ENCODE measurements at regions not wholly inside any gene's neighbourhood (a gene's known extent, or its start where the extent isn't known, plus 50 kb on each side); places are given as distances from the start of the nearest gene placed in this dataset.

- no peaks in the 10 kb centered on the region for H3K27me3 ChIP-seq
- intact Hi-C loops (cut with DNase I; ENCODE audit: low total_unique reads) = no loop called here
- H3K9me3 ChIP-seq = no peaks in the 10 kb centered on the region
- TF ChIP-seq CTCF (IDR thresholded peaks at IDR 0.05) (no peak), POLR2A (IDR thresholded peaks at IDR 0.05) (no peak), POLR2AphosphoS5 (IDR thresholded peaks at IDR 0.05) (no peak)
- no peak for DNase-seq (ENCODE audit: low spot score in 2 of 2)
- H3K27ac ChIP-seq = no peak overlapping the region
- H3K36me3 ChIP-seq = no peaks in the 10 kb centered on the region
- no peaks in the 10 kb centered on the region for H3K4me1 ChIP-seq
- no peak overlapping the region for H3K4me3 ChIP-seq
These were observed 390.9 kb upstream of the ADGRL2 start for GRCh38 chr1:81409780-81410274.

GRCh38 chr1:81409262-81409661 lies 391.5 kb upstream of the ADGRL2 start:
- no peak for DNase-seq (ENCODE audit: low spot score in 2 of 2)
- Histone ChIP-seq H3K36me3 (no peaks in the 10 kb centered on the region), H3K27ac (no peak overlapping the region), H3K4me3 (no peak overlapping the region), H3K9me3 (no peaks in the 10 kb centered on the region), H3K4me1 (no peaks in the 10 kb centered on the region), H3K27me3 (no peaks in the 10 kb centered on the region)
- intact Hi-C loops (cut with DNase I; ENCODE audit: low total_unique reads) = no loop called here
- no peak for TF ChIP-seq POLR2AphosphoS5 (IDR thresholded peaks at IDR 0.05)

- Histone ChIP-seq H3K36me3 (no peaks in the 10 kb centered on the region), H3K4me1 (no peaks in the 10 kb centered on the region), H3K9me3 (no peaks in the 10 kb centered on the region), H3K27me3 (no peaks in the 10 kb centered on the region), H3K4me3 (no peak overlapping the region), H3K27ac (no peak overlapping the region)
- intact Hi-C loops (cut with DNase I; ENCODE audit: low total_unique reads) = no loop called here
- no peak for TF ChIP-seq CTCF (IDR thresholded peaks at IDR 0.05)
- no peak for TF ChIP-seq POLR2AphosphoS5 (IDR thresholded peaks at IDR 0.05)
- TF ChIP-seq POLR2A (IDR thresholded peaks at IDR 0.05) = no peak
- DNase-seq (ENCODE audit: low spot score in 2 of 2) = no peak
These were observed 392.3 kb upstream of the ADGRL2 start for GRCh38 chr1:81408419-81408818.

DNA sequence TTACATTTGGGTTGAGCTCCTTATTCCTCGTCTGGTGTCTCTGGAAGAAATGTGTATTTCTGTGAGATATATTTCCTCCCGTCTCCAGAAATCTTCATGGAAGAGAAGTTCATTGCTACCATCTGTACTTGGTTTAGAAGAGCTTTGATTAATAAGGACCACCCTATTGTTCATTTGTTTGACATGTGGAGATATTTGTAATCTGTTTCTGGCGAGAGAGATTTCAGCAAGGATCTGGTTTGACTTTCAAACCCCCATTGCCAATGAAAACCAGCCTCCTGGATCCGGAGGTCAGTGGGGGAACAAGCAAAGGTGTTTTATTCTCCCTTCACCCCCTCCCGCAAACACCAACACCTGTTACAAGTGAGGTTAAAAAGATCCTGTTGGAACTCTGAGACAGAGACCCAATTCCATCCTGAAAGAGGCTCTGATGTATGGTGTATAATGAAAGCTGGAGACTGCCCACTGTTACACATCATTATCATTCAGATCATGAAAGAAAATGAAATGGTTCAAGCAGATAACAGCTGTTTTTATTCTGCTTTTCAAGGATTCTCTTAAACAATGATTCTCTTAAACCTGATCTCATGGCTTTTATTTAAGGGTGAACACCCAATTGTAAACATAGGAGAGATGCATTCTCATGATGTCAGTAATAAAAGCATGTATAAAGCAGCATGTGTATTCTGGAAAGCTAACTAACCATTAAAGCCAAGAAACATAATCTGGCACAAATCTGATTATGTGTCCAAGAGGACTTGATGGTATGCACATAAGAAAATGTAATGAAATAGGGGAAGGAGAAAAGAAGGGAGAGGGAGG lies 393.5 kb upstream of the ADGRL2 start:
- H3K4me1 ChIP-seq = no peaks in the 10 kb centered on the region
- DNase-seq (ENCODE audit: low spot score in 2 of 2) = no peak
- H3K27me3 ChIP-seq = no peaks in the 10 kb centered on the region
- no peaks in the 10 kb centered on the region for H3K36me3 ChIP-seq
- intact Hi-C loops (cut with DNase I; ENCODE audit: low total_unique reads) = no loop called here
- no peak overlapping the region for H3K27ac ChIP-seq
- no peaks in the 10 kb centered on the region for H3K9me3 ChIP-seq
- TF ChIP-seq POLR2AphosphoS5 (IDR thresholded peaks at IDR 0.05) (no peak), CTCF (IDR thresholded peaks at IDR 0.05) (no peak), POLR2A (IDR thresholded peaks at IDR 0.05) (no peak)
- no peak overlapping the region for H3K4me3 ChIP-seq

DNA sequence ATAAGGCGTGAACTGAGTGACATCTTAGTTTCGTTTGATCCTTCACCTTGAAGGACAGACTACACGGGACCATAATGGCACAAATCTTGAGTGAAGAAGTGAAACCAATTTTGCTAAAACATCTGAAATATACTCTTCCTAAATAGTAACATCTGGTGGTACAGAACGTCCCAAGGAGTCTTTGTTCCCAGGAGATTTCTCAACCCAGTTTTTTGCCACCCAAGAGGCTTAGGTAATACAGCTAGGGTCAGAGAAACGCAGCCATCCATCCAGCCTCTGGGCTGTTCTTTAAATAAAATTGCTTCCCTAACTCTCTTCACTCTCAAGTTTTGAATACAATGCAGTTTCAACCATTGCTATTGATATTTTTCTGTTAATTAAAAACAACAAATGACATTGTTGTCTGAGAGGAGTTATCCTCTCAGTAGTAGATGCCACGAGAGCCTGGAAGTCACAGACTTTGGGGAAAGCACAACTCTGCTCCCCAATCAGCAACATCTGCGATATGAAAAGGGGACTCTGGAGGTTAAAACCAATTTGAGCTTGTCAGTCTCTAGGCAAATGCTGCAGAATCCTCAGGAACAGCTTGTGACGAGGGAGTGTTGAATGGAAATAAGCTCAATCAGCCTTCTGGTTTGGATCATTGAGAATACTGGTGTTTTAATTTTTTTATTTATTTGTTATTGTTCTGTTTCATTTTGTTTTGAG lies 394.3 kb upstream of the ADGRL2 start:
- no peaks in the 10 kb centered on the region for H3K27me3 ChIP-seq

More for the DNA sequence above, 394.3 kb upstream of the ADGRL2 start:
- intact Hi-C loops (cut with DNase I; ENCODE audit: low total_unique reads) = no loop called here
- Histone ChIP-seq H3K36me3 (no peaks in the 10 kb centered on the region), H3K27ac (no peak overlapping the region), H3K9me3 (no peaks in the 10 kb centered on the region), H3K4me3 (no peak overlapping the region), H3K4me1 (no peaks in the 10 kb centered on the region)
- no peak for DNase-seq (ENCODE audit: low spot score in 2 of 2)
- no peak for TF ChIP-seq POLR2A (IDR thresholded peaks at IDR 0.05)
- TF ChIP-seq POLR2AphosphoS5 (IDR thresholded peaks at IDR 0.05) = no peak
- no peak for TF ChIP-seq CTCF (IDR thresholded peaks at IDR 0.05)

Measured in breast epithelium (tissue), 4 donors.